ENCODE measurements at regions not wholly inside any gene's neighbourhood (a gene's known extent, or its start where the extent isn't known, plus 50 kb on each side); places are given as distances from the start of the nearest gene placed in this dataset.

- no peak for TF ChIP-seq CTCF (IDR thresholded peaks at IDR 0.05; ENCODE audit: borderline replicate concordance, insufficient read depth, low read depth, low read length)
- no peak overlapping the region for H3K4me3 ChIP-seq (ENCODE audit: low read depth, low read length)
Observed at GRCh38 chr1:102733491-102734236, 374.7 kb downstream of the COL11A1 start.

GRCh38 chr1:102732927-102733326 lies 375.4 kb downstream of the COL11A1 start:
- no peak overlapping the region for H3K4me3 ChIP-seq (ENCODE audit: low read depth, low read length)
- TF ChIP-seq CTCF (IDR thresholded peaks at IDR 0.05; ENCODE audit: borderline replicate concordance, insufficient read depth, low read depth, low read length) = no peak

GRCh38 chr1:102726417-102726816 lies 381.9 kb downstream of the COL11A1 start:
- H3K4me3 ChIP-seq (ENCODE audit: low read depth, low read length) = no peak overlapping the region
- TF ChIP-seq CTCF (IDR thresholded peaks at IDR 0.05; ENCODE audit: borderline replicate concordance, insufficient read depth, low read depth, low read length) = no peak

DNA sequence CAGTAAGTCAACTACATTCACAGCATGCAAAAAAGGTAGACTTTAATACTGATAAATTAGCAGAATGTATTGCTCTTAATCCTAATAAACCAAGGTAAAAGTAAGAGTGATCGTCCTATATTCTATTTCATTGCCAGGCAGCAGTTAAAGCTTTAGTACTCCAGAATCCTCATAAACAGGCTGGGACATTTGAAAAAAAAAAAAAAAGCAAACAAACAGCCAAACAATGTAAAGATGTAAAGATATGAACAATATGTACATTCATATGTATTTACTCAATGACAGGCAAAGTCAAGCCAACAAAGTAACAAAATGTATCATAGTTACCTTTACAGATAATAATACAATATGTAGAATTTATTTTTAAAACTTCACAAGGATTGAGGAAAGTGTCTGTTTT lies 383.6 kb downstream of the COL11A1 start:
- H3K4me3 ChIP-seq (ENCODE audit: low read depth, low read length) = no peak overlapping the region
- TF ChIP-seq CTCF (IDR thresholded peaks at IDR 0.05; ENCODE audit: borderline replicate concordance, insufficient read depth, low read depth, low read length) = no peak

GRCh38 chr1:102715150-102715549 lies 393.2 kb downstream of the COL11A1 start:
- no peak for TF ChIP-seq CTCF (IDR thresholded peaks at IDR 0.05; ENCODE audit: borderline replicate concordance, insufficient read depth, low read depth, low read length)

DNA sequence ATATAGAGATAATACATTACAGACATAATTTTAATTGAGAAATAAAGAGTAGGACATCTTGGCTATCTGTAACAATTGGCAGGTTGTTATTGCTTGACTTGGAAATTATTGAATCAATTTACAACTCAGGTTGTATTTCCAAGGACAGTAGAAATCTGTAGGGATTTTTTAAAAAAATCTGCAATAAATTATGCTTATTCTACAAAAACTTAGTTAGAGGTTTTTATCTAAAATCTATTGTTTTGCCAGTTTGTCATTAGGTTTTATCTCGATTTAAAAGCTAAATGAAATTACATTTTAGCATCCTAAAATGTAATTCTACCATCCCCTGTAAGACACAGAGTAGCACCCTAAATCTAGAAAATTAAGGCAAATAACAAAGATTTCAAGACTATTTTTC lies 408.8 kb downstream of the COL11A1 start:
- H3K4me3 ChIP-seq (ENCODE audit: low read depth, low read length) = no peak overlapping the region
- no peak for TF ChIP-seq CTCF (IDR thresholded peaks at IDR 0.05; ENCODE audit: borderline replicate concordance, insufficient read depth, low read depth, low read length)

More at GRCh38 chr1:102715150-102715549, 393.2 kb downstream of the COL11A1 start:
- no peak overlapping the region for H3K4me3 ChIP-seq (ENCODE audit: low read depth, low read length)

- no peak overlapping the region for H3K4me3 ChIP-seq (ENCODE audit: low read depth, low read length)
- no peak for TF ChIP-seq CTCF (IDR thresholded peaks at IDR 0.05; ENCODE audit: borderline replicate concordance, insufficient read depth, low read depth, low read length)
Observed at GRCh38 chr1:102693345-102693744, 415.0 kb downstream of the COL11A1 start.
